Frontal cortex (tissue), 3 donors: ENCODE measurements at regions not wholly inside any gene's neighbourhood (a gene's known extent, or its start where the extent isn't known, plus 50 kb on each side); places are given as distances from the start of the nearest gene placed in this dataset.
A peak's percentile ranks its signal among the peaks of the same experiment; 100 is the strongest.

Experiments
- DNase-seq, 2 donors: peaks; one replicate each; pipeline ENCODE4 v3.0.0; 2012; ENCODE audit warnings: low spot score in 2 of 2
- FAIRE-seq: peaks from 2 replicates; lab custom pipeline; 2012; peaks lifted over from hg19 to GRCh38; lab: Jason Lieb, UNC
- donor health status: control.
- donor health status: control.
- donor health status: control.

GRCh38 chr4:115883231-115883630 is 769.8 kb upstream of the NDST4 start:
- DNase-seq (no peak), FAIRE-seq (no peak)

- FAIRE-seq = no peak
- DNase-seq = no peak
Measured at GRCh38 chr4:115873048-115873447, 759.6 kb upstream of the NDST4 start.

GRCh38 chr4:115871596-115871995 is 758.2 kb upstream of the NDST4 start:
- FAIRE-seq (no peak), DNase-seq (no peak)

- FAIRE-seq (no peak), DNase-seq (no peak)
Measured at GRCh38 chr4:115866364-115866896, 753.0 kb upstream of the NDST4 start.

GRCh38 chr4:115865736-115866135 is 752.3 kb upstream of the NDST4 start:
- DNase-seq = no peak
- no peak for FAIRE-seq

- DNase-seq (no peak), FAIRE-seq (no peak)
Measured at GRCh38 chr4:115852767-115853091, 739.3 kb upstream of the NDST4 start.

- FAIRE-seq = no peak
- DNase-seq = peak in 1 of 2 donors; percentile 0
Measured at GRCh38 chr4:115851918-115852766, 738.7 kb upstream of the NDST4 start.

- no peak for DNase-seq
- no peak for FAIRE-seq
Measured at GRCh38 chr4:115850799-115851509, 737.5 kb upstream of the NDST4 start.

GRCh38 chr4:115844180-115844579 is 730.8 kb upstream of the NDST4 start:
- no peak for FAIRE-seq
- DNase-seq = no peak

- no peak for FAIRE-seq
- no peak for DNase-seq
Measured at GRCh38 chr4:115841871-115842270, 728.5 kb upstream of the NDST4 start.

- no peak for DNase-seq
- no peak for FAIRE-seq
Measured at GRCh38 chr4:115834441-115834840, 721.0 kb upstream of the NDST4 start.

- no peak for FAIRE-seq
- no peak for DNase-seq
Measured at GRCh38 chr4:115824630-115825029, 711.2 kb upstream of the NDST4 start.

- no peak for FAIRE-seq
- DNase-seq = no peak
Measured at GRCh38 chr4:115803825-115804224, 690.4 kb upstream of the NDST4 start.

GRCh38 chr4:115790812-115791211 is 677.4 kb upstream of the NDST4 start:
- no peak for FAIRE-seq
- no peak for DNase-seq

- no peak for DNase-seq
- no peak for FAIRE-seq
Measured at GRCh38 chr4:115781528-115782146, 668.2 kb upstream of the NDST4 start.

- no peak for FAIRE-seq
Measured at GRCh38 chr4:115780835-115781234, 667.4 kb upstream of the NDST4 start.

GRCh38 chr4:115780268-115780667 is 666.8 kb upstream of the NDST4 start:
- no peak for FAIRE-seq
- DNase-seq = no peak

More at GRCh38 chr4:115780835-115781234, 667.4 kb upstream of the NDST4 start:
- DNase-seq = no peak

GRCh38 chr4:115770046-115770543 is 656.7 kb upstream of the NDST4 start:
- FAIRE-seq (no peak), DNase-seq (no peak)

GRCh38 chr4:115769396-115769795 is 656.0 kb upstream of the NDST4 start:
- DNase-seq (no peak), FAIRE-seq (no peak)

- no peak for DNase-seq
- FAIRE-seq = no peak
Measured at GRCh38 chr4:115763051-115763450, 649.6 kb upstream of the NDST4 start.

GRCh38 chr4:115759231-115759630 is 645.8 kb upstream of the NDST4 start:
- FAIRE-seq (no peak), DNase-seq (no peak)
